Activated B cell treated with CpG ODN at 0.5 μM for 24 hours (primary cell): ENCODE measurements at regions not wholly inside any gene's neighbourhood (a gene's known extent, or its start where the extent isn't known, plus 50 kb on each side); places are given as distances from the start of the nearest gene placed in this dataset.

Source experiments
- ATAC-seq: fragments of 200-7000 bp; cut with Tn5 transposase; one replicate; pipeline ENCODE4 v1.10.0; 2021; ENCODE audit warnings: low read depth, mild to moderate bottlenecking, moderate library complexity
- CTCF ChIA-PET: fragments of 350-600 bp; sonication (Branson Sonifier 250); formaldehyde crosslinking; loops from one replicate; lab custom pipeline; 2021; ENCODE audit warnings: antibody characterized with exemption; lab: Charles Lee
- POLR2A ChIA-PET: fragments of 350-600 bp; sonication (Branson Sonifier 250); formaldehyde crosslinking; loops from one replicate; lab custom pipeline; 2021; ENCODE audit warnings: antibody characterized with exemption; lab: Charles Lee
- DNase-seq: peaks from one replicate; pipeline ENCODE4 v3.0.0; 2022
- H3K27ac Mint-ChIP-seq: one replicate; pipeline ENCODE4 v1.8.0; 2020; ENCODE audit warnings: mixed read lengths
- H3K27me3 Mint-ChIP-seq: one replicate; pipeline ENCODE4 v1.8.0; 2021; ENCODE audit warnings: mixed read lengths
- H3K36me3 Mint-ChIP-seq: one replicate; pipeline ENCODE4 v1.8.0; 2021; ENCODE audit warnings: low read depth, mixed read lengths
- H3K4me1 Mint-ChIP-seq: one replicate; pipeline ENCODE4 v1.8.0; 2021; ENCODE audit warnings: mixed read lengths
- H3K4me3 Mint-ChIP-seq: one replicate; pipeline ENCODE4 v1.8.0; 2020; ENCODE audit warnings: mild to moderate bottlenecking, mixed read lengths
- H3K9me3 Mint-ChIP-seq: one replicate; pipeline ENCODE4 v1.8.0; 2020; ENCODE audit warnings: mixed read lengths
- CTCF ChIP-seq: fragments of 200-600 bp; IDR thresholded peaks from one replicate; pipeline ENCODE4 v1.8.0; 2022; ENCODE audit warnings: antibody characterized with exemption, mild to moderate bottlenecking
- intact Hi-C: fragments of 100-400 bp; cut with micrococcal nuclease; formaldehyde crosslinking; loops from one replicate; pipeline ENCODE4 v1.15.1; 2024

- Mint-ChIP-seq H3K4me1 (no peaks in the 10 kb centered on the region), H3K36me3 (no peaks in the 10 kb centered on the region), H3K27ac (no peak overlapping the region), H3K9me3 (no peaks in the 10 kb centered on the region), H3K4me3 (no peak overlapping the region), H3K27me3 (peaks cover 2% of the 10 kb centered on the region)
- DNase-seq (no peak), ATAC-seq (no peak)
- POLR2A ChIA-PET = no interaction called here
- CTCF ChIA-PET = no interaction called here
- no peak for TF ChIP-seq CTCF
- intact Hi-C loops = no loop called here
These were observed 161.7 kb downstream of the BMP7 start for GRCh38 chr20:57104651-57105204.

- POLR2A ChIA-PET = no interaction called here
- DNase-seq (no peak), ATAC-seq (no peak)
- intact Hi-C loops = no loop called here
- H3K4me1 Mint-ChIP-seq = no peaks in the 10 kb centered on the region
- CTCF ChIA-PET = no interaction called here
- no peak overlapping the region for H3K4me3 Mint-ChIP-seq
- peaks cover 2% of the 10 kb centered on the region for H3K27me3 Mint-ChIP-seq
- no peaks in the 10 kb centered on the region for H3K9me3 Mint-ChIP-seq
- H3K36me3 Mint-ChIP-seq = no peaks in the 10 kb centered on the region
- no peak overlapping the region for H3K27ac Mint-ChIP-seq
- TF ChIP-seq CTCF = no peak
These were observed 160.3 kb downstream of the BMP7 start for GRCh38 chr20:57106030-57106682.

- no peak for ATAC-seq
- H3K36me3 Mint-ChIP-seq = no peaks in the 10 kb centered on the region
- intact Hi-C loops = no loop called here
These were observed 159.7 kb downstream of the BMP7 start for GRCh38 chr20:57106692-57107091.

DNA sequence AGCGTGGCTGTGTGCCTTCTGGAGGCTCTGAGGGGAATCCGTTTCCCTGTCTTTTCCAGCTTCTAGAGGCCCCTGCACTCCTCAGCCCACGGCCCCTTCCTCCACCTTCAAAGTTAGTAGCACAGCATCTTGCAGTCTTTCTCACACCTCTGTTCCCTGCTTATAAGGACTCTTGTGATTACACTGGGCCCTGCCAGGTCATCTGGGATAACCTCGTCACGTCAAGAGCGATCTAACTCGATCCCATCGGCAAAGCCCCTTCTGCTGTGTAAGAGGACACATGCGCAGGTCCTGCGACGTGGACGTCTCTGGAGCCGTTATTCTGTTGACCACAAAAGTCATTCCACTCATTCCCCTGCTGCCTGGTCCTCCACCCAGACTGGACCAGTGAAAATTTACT lies 159.2 kb downstream of the BMP7 start:
- H3K27ac Mint-ChIP-seq = no peak overlapping the region
- ChIA-PET POLR2A (no interaction called here), CTCF (no interaction called here)
- TF ChIP-seq CTCF = no peak
- DNase-seq (no peak), ATAC-seq (no peak)
- H3K36me3 Mint-ChIP-seq = no peaks in the 10 kb centered on the region
- no peaks in the 10 kb centered on the region for H3K9me3 Mint-ChIP-seq
- intact Hi-C loops = no loop called here
- H3K4me1 Mint-ChIP-seq = no peaks in the 10 kb centered on the region
- no peak overlapping the region for H3K4me3 Mint-ChIP-seq
- peaks cover 2% of the 10 kb centered on the region for H3K27me3 Mint-ChIP-seq

More at GRCh38 chr20:57106692-57107091, 159.7 kb downstream of the BMP7 start:
- no peak overlapping the region for H3K27ac Mint-ChIP-seq
- no peak overlapping the region for H3K4me3 Mint-ChIP-seq
- TF ChIP-seq CTCF = no peak
- no peak for DNase-seq
- H3K9me3 Mint-ChIP-seq = no peaks in the 10 kb centered on the region
- CTCF ChIA-PET = no interaction called here
- H3K27me3 Mint-ChIP-seq = peaks cover 2% of the 10 kb centered on the region
- POLR2A ChIA-PET = no interaction called here
- no peaks in the 10 kb centered on the region for H3K4me1 Mint-ChIP-seq

DNA sequence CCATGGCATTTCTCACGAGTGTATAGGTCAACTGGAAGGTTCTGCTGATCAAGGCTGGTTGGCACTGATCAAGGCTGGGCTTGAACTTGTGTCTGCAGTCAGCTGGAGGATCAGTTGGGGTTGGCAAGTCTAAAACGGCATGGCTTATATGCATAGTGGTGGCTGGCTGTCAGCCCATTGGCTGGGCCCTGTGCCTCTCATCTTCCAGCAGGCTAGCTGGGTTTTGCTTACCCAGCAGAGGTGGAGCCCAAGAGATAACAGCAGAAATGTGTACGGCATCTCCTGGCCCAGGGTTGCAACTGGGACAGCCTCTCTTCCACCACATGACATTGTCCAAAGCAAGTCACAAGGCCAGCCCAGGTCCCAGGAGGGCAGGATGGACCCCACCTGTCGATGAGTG lies 158.2 kb downstream of the BMP7 start:
- ATAC-seq (no peak), DNase-seq (no peak)
- POLR2A ChIA-PET = no interaction called here
- Mint-ChIP-seq H3K9me3 (no peaks in the 10 kb centered on the region), H3K27me3 (peaks cover 2% of the 10 kb centered on the region), H3K27ac (no peak overlapping the region), H3K4me1 (no peaks in the 10 kb centered on the region), H3K36me3 (no peaks in the 10 kb centered on the region), H3K4me3 (no peak overlapping the region)
- CTCF ChIA-PET = no interaction called here
- TF ChIP-seq CTCF = no peak
- intact Hi-C loops = no loop called here
